ENCODE measurements at regions not wholly inside any gene's neighbourhood (a gene's known extent, or its start where the extent isn't known, plus 50 kb on each side); places are given as distances from the start of the nearest gene placed in this dataset.

DNA sequence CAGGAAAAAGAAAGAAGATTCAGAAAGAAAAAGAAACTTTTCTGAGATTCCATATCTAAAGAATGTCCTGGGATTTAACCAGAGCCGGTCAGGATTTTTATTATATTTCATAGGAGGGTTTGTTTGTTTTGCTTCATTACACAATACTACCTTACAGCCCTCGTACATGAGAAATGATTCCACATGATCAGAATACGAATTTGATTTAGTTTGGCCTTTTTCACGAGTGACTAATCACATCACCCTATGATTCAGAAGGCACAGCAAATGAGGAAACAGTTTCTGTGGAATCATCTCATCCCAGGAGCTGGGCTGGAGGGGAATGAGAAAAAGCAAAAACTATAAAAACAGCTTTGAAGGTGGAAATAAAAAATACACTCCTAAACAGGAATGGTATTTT is 54.7 kb upstream of the VWC2 start:
- TF ChIP-seq, protein P1, sequence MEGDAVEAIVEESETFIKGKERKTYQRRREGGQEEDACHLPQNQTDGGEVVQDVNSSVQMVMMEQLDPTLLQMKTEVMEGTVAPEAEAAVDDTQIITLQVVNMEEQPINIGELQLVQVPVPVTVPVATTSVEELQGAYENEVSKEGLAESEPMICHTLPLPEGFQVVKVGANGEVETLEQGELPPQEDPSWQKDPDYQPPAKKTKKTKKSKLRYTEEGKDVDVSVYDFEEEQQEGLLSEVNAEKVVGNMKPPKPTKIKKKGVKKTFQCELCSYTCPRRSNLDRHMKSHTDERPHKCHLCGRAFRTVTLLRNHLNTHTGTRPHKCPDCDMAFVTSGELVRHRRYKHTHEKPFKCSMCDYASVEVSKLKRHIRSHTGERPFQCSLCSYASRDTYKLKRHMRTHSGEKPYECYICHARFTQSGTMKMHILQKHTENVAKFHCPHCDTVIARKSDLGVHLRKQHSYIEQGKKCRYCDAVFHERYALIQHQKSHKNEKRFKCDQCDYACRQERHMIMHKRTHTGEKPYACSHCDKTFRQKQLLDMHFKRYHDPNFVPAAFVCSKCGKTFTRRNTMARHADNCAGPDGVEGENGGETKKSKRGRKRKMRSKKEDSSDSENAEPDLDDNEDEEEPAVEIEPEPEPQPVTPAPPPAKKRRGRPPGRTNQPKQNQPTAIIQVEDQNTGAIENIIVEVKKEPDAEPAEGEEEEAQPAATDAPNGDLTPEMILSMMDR (conservative IDR thresholded peaks at IDR 0.05) = no peak
- no peak for TF ChIP-seq ZFX (IDR thresholded peaks at IDR 0.05)

Data from C4-2B (cell line).